ENCODE measurements at regions not wholly inside any gene's neighbourhood (a gene's known extent, or its start where the extent isn't known, plus 50 kb on each side); places are given as distances from the start of the nearest gene placed in this dataset.

DNA sequence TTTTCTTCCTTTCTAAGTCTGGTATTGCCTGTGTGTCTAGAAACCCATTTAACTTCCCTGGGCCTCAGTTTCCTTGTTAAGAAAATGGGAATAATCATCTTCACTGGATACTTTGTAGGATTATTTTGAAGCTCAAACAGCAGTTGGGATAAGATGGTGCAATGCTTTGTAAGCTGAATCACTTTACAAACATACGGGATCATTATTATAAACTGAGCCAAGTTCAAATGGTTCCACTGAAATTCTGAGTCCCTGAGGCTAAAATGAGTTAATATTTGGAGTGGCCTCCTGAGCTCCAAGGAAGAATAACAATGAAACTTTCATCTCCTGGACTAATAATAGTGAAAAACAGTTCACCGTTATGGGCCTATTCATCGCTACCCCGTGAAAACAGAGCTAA, 388.0 kb downstream of the PLPP3 start:
- DNase-seq (ENCODE audit: low read depth, low spot score): no peak

DNA sequence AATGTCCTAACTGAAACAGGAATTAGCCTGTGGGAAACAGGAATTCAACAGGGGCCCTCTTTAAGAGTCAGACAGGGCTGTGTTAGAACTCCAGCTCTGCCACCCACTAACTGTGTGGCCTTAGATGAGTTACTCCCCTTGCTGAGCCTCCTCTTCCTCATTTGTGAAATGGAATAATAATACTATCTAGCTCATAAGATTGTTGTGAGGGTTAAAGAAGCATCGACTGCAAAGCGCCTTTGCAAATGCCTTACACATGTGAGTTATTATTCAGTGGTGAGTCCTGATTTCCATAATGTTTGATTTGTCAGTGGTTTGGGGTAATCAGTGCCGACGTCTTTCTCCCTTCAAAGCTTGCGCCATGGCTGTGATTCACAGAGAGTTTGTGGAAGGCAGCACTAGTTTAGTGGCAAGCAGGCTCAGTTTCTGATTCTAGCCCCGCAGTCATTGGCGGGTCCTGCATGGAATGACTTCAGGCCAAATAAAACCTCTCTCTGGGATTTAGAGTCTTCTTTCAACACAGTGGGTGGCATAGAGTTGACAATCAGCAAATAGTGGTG, 388.5 kb downstream of the PLPP3 start:
- DNase-seq (ENCODE audit: low read depth, low spot score): no peak

DNA sequence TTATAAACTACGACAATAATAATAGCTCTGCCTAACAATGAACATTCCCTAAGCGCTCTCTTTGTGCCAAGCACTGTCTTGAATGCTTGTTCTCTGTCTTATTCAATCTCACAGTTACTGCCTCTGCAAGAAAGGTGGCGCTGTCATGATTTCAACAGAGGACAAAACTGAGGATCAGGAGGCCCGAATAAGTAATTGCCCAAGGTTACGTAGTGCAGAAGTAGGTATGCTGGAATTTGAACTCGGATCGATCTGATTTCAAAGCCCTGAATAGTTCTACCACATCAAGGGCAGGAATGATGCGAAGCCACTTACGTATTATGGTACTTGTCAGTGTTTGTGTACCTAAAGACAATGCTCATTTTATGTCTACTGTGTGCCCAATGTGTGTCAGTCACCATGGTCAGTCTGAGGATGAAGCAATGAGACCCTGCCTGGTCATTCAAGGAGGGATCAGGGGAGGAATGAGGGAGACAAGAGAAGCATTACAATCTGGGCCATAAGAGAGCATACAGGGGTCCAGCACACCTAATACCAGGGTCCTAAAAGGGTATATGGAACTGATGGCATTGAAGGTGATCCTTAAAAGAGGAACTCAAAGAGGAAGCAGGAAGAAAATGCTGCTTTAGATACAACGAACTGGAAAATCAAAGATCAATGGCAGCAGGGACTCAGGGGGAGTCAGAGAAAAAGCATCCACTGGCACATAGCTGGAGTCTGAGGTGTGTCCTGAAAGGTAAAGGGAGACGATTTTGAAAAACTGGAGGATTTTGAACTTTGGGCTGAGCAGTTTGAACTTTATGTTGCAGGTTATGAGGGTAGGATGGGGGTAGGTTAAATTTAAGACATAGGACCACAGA, 389.2 kb downstream of the PLPP3 start:
- no peak for DNase-seq (ENCODE audit: low read depth, low spot score)

DNA sequence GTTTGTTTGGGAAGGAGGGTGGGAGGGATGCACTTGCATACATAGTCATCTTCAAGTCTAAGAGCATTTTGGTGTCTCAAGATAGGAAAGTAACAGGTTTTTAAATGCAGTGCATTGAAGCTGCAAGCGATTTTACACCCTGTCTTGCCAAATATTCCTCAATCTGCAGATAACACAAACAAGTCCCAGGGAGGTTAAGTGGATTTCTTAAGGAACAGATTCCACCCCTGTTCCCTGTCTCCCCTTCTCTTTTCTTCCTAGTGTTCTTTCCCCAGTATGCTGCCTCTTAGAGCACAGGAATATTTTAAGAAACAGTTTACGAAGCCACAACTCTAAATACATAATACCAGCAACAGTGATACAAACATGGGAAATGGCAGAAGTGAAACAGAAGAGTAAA, 389.9 kb downstream of the PLPP3 start:
- no peak for DNase-seq (ENCODE audit: low read depth, low spot score)

DNA sequence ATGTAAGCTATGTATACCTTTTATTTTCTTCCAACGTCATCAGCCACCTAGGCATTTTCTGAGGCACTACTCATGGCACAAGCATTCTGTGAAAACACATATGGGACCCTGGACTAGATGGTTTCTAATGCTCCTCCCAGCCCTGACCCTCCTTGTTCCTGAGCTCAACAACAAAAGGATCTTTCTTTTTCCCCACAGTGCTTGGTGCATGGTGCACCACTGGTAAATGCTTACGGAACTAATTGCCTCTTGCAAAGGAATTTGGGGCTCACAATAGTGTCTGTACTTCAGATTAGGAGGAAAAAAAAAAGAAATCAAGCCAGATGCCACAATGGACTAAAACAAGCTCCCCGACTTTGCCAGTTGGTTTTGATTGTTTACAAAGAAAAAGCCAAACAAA, 390.5 kb downstream of the PLPP3 start:
- no peak for DNase-seq (ENCODE audit: low read depth, low spot score)

DNA sequence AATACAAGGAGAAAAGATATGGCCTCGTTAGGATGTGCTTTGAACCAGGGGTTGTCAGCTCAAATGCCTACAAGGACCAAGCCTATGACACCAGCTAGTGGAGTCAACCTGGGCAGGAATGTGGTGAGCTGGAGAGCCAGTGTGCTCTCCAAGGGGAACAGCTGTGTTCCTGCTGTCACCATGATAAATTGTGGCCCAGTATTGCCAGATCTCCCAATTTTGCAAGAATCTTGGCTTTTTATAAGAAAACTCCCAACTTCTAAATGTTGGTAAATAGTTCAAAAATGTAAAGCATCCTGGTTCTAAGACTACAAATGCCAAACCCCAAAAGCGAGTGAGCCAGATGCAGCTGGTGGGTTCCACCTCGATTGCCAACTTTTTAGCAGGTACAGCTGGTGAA, 391.1 kb downstream of the PLPP3 start:
- DNase-seq (ENCODE audit: low read depth, low spot score): no peak

DNA sequence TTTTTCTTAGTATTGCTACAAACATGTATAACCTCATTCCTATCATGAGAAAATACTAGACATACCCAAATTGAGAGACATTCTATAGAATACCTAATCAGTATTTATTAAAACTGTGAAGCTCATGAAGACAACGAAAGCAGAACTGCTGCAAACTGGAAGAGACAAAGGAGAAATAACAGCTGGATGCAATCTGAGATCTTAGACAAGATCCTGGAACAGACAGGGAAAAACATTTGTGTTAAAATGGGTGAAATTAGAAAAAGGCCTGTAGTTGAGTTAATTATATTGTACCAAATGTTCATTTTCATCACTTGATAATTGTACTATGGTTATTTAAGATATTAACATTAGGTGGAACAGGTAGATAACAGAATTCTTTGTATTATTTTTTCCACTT, 392.0 kb downstream of the PLPP3 start:
- no peak for DNase-seq (ENCODE audit: low read depth, low spot score)

DNA sequence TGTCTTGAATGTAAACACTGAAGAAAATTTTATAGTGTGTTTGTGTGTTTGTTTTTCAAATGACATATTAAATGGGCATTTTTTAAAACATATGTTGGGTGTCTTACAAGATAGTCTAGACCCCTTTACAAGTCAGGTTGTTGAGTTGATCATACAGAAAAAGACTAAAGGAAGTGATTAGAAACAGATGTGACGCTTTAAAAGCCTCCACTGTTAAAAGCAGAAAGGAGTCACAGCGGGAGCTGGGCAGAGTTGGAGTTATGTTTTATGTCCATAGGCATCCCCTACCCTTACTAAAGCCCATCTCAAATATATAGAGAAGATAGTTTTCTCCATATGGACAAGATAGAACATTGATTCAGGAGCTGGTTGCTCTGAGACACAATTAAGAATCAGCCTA, 393.9 kb downstream of the PLPP3 start:
- DNase-seq (ENCODE audit: low read depth, low spot score): no peak

DNA sequence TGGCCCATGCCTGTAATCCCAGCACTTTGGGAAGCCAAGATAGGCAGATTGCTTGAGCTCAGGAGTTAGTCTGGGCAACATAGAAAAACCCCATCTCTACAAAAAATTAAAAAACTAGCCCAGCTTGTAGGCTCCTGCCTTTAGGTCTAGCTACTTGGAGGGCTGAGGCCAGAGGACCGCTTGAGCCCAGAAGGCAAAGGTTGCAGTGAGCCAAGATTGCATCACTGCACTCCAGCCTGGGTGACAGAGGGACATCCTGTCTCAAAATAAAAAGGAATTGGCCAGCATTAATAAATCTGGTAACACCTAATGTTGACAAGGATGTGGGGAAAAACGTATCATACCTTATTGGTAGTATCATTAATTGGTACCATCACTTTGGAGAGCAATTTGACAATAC, 396.2 kb downstream of the PLPP3 start:
- no peak for DNase-seq (ENCODE audit: low read depth, low spot score)

DNA sequence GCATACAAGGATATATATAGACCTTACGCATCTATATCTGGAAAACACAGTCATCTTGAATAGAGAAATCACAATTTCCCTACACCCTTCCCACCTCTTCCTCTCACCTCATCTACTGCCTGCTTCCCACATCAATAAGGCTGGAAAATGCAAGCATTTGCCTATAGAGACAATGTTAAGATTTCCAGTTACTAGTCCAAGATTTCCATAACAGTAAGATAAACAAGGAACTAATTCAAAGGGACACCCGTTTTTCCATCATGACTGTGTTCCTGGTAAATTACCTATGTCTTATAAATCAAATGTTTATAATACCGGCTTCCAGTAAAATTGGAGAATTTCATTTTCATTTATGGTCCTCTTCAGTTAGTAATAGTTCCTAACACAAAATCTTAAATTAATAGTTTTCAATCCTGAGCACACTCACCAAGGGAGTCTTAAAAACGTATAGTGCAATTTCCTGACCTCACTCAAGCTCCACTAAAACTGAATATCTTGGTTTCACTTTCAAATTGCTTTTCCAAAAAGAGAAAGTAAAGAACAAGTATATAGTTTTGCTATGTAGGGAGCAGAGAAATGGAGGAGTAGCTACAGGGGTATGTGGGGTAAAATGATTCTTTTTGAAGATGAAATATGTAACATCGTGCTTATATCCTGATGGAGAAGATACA, 398.7 kb downstream of the PLPP3 start:
- DNase-seq (ENCODE audit: low read depth, low spot score): no peak

DNA sequence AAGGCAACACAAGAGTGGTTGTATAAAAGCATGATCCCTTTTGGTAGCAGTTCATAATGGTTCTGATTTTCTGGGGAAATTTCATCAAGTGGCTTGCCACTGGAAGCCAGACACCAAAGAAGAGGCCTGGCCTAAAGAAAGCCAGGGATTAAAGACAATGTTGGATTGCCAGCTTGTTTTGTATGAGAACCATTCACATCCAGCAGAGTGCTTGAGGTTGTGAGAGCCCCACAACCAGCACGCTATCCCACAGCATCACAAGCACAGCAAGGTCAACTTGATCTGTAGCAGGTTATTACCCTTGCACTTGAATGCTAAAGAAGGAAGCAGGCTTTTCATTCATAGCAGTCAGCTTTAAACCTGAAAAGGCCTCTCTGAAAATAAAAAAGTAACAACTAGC, 399.8 kb downstream of the PLPP3 start:
- DNase-seq (ENCODE audit: low read depth, low spot score): no peak

DNA sequence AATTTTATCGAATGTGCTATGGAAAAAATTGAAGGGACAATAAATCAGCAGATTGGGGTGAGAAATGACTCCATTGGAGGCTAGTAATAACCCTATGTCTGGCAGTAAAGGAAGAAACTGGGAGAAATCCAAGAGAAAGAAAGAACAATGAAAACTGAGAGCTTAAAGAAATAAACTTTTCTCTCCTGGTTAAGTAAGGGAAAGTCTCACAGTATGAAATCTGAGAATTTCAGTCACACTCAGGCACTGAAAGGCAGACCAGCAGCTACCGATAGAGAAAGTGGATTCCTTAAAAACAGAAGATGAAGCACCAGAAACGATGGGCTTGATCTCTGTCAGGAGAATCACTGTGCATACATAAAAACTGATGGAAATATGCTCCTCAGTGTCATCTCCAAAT, 404.2 kb downstream of the PLPP3 start:
- DNase-seq (ENCODE audit: low read depth, low spot score): no peak

DNA sequence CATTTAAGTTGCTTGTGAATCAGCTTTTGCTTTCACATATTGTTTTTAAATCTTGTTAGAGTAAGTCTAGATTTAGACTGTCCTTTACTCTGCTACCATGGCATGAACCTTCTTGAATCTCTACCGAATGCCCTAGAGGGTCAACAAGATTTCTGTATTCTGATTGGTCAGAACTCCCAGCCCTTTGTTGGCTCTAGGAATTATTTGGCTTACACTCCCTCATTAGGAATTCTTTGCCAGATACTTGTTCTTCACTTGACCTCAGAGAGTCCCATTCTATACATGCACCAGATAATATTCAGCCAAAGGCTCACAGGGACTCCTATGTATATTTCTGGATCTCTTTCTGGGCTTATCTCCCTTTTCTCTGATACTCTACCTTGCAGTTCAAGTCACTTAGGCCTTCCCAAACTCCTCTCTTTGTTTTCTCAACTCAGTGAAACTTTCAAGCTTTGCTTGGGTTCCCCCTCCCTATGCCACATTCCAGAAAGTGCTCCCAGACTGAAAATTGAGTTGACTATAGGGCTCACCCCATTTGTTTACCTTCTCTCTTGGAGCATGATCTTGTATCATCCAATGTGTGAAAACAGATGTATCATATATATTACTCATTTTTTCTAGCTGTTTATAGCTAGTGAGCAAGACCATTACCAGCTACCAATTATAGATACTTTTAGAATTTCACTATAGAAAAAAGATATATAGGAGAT, 405.0 kb downstream of the PLPP3 start:
- DNase-seq (ENCODE audit: low read depth, low spot score): no peak

DNA sequence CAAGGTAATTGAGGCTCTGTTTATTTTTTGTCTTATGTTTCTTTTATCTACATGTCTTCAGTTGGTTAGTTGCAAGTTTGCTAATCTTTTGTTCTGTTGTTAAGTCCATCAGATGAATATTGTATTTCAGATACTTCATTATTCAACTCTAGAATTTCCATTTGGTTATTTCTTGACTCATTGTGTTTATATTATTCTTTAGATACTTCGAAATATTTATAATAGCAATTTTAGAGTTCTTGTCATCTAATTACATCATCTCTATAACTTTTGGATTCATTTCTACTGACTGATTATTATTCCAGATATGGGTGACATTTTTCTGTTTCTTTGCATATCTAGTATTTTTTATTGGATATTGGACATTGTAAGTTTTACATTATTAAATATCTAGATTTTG, 405.6 kb downstream of the PLPP3 start:
- DNase-seq (ENCODE audit: low read depth, low spot score): no peak

DNA sequence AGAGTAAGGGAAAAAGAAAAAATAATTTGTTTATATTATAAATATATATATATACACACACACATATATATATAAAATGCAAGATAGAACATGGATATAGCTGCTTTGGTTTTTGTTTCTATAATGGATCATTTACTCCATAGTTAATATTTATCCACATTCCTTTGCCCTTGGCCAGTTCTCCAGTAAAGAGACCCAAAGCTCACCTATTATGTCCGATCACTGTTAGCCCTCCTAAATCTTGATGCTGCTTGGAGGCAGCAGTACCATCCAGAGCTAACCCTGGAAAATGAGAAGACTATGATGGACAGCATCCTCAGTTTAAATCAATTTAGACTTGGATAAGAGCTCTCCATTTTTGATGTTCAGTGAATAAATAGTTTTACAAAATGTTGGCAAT, 407.7 kb downstream of the PLPP3 start:
- DNase-seq (ENCODE audit: low read depth, low spot score): no peak

DNA sequence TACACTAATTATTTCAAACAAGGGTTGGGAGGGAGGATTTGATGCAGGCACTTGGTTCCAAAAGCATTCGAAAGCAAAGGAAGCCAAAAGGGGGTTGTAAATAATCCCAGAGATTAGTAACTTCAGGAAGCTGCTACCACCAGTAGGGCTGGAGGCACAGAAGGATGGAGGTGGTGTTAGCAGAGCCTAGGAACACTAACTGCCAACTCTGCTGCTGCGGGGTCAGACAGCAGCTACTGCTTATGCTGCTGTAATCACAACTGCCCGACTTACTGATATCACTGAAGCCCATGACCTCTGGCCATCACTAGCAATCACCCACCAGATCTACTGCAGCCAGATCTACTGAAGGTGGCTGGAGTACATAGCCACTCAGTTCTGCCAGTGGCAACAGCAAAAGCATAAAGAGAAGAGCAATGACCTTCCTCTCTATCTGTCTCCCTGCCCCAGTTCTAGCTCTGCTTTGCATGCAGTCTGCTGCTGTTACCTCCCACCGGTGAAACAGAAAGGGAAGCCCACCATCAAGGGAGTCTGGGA, 408.5 kb downstream of the PLPP3 start:
- DNase-seq (ENCODE audit: low read depth, low spot score): no peak

DNA sequence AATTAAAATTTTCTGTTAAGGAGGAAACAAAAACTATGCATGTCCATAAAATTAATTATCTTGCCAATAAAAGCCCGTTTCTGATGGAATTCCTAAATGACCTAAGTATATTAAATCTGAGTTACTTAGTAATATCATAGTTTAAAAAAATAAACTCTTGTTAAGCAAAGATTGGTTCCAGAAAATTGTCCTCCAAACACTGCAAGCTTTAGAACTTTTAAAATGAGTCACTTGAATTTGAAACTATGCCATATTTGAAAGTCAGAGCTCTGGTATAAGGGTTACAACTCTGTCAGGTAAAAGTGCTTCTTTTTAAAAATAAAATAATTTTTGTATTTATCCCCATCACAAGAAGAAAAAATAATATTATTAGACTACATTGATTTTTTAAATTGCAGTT, 409.5 kb downstream of the PLPP3 start:
- DNase-seq (ENCODE audit: low read depth, low spot score): no peak

DNA sequence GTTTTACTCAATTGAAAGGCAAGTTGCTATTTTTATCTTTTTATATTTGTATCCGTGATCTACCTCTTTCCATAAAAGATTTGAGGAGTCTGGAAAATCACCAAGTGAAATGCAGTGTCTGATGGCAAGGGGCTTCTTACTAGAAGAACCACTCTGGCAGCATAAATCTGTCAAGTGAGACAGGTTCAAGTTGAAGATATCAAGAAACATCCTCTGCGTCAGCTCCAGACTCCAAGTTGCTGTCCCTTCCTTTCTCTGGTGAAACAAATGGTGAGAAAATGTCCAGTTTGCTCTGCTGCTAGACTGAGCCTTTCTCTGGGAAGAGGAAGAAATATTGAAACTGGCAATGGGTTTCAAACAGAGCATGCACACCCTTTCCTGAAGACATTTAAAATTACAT, 411.2 kb downstream of the PLPP3 start:
- DNase-seq (ENCODE audit: low read depth, low spot score): no peak

DNA sequence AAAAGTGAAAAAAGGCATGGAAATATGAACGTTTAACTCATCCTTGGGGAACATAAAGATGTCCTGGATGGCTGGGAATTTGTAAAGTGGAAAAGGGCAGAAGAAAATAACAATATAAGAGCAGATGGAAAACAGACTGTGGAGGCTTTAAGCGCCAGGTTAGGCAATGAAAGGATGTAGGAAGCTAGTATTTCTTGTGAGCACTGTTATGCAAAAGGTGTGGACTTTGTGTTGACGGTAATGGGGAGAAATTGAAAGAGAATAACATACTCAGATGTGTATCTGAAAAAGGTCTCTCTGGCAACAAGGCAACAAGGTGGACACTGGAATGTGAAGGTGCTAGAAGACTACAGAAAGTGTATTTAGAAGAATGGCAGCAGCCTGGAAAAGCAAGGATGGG, 411.8 kb downstream of the PLPP3 start:
- no peak for DNase-seq (ENCODE audit: low read depth, low spot score)

DNA sequence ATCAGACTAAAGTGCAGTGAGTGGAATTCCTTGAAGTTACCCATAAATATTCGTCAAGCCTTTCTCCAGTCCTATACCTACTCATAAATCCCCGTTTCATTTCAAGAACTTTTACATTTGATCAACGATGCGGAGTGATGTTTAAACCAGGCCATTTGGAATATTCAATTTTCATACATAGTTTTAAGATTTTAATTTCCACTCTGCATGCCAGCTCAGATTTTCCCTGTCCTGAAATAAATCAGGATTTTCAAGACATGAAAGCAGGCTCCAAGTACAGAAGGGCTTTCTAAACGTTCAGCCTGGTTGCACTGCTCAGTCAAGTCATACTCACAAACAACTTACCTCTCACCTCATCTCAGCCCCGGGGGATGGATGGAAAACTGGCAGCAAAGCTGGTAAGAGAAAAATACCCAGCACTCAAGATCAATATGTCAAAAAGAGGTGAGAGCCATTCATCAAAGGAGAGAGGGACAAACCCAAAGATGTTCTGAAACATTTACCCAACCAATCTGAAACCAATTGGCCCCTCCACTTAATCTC, 418.5 kb downstream of the PLPP3 start:
- DNase-seq (ENCODE audit: low read depth, low spot score): no peak

DNA sequence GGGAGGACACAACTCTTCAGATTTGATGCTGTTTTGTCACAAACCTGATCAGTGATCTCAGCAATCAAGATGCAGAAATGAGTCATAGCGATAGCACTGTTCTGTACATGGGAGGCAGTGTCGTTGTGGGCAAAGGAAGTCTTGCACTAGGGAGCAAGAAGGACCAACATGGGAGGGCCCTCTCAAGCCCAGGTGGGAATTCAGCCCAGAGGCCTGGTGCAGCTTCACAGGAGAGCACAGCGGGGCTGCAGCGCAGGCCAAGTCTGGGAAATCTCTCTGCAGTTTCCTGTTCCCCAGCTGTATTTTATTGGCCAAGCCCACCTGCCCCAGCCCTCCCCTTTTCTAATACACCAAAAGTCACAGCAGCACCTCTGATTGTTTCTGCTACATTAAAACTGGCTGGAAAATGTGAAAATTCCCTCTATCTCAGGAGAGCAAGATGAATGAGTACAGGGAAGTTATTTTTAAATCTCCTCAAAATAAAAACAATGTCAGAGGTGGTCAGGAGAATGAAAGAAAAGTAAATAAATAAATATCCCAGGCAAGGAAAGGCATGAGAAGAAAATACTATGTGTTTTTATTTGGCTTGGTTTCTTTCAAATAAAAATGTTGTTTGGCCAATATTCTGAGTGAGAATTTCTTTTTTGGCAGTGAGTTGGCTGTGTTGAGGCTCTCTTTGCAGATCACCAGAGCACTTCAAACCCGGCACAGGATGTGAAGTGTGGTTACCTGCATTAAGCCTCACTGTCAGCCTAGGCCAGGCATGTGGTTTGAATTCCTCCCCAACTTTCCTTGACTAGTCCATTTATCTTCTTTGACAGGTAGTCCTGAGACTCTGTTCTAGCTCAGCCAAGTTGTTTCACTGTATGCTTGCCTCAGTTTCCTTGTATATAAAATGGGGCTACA, 422.1 kb downstream of the PLPP3 start:
- no peak for DNase-seq (ENCODE audit: low read depth, low spot score)

Data from activated CD4-positive, CD25-positive, alpha-beta regulatory T cell treated with anti-CD3 and anti-CD28 coated beads, Interleukin-2, amount 50 U/mL, for 16 hours (primary cell).